K562 (cell line): ENCODE measurements at regions not wholly inside any gene's neighbourhood (a gene's known extent, or its start where the extent isn't known, plus 50 kb on each side); places are given as distances from the start of the nearest gene placed in this dataset.

Experiments used
- ATAC-seq: fragments of 200-7000 bp; cut with Tn5 transposase; 3 replicates; pipeline ENCODE4 v1.9.1; 2020; ENCODE audit warnings: moderate library complexity
- BruUV-seq: library from RNA; stranded (reverse); fragments of 400-500 nt; replicated peaks from 2 replicates; lab custom pipeline; 2021; lab: Mats Ljungman, UMichigan
- CTCF ChIA-PET: fragments of 300-600 bp; formaldehyde crosslinking; extraction: SDS; loops from one replicate; lab custom pipeline; 2021; ENCODE audit warnings: low intra/inter-chr PET ratio; lab: Yijun Ruan, JAX
- POLR2A ChIA-PET: fragments of 300-600, 350-650 bp; sonication (Branson Sonifier 250); formaldehyde crosslinking; extraction: SDS; loops from one replicate; lab custom pipeline; 2021; ENCODE audit warnings: antibody characterized with exemption, inconsistent platforms; lab: Yijun Ruan, JAX
- DNase-seq, 4 experiments: peaks; one replicate each; pipeline versions ENCODE4 v3.0.0 to v3.0.0-alpha.2; 2011 to 2018; ENCODE audit warnings: low spot score in 3 of 4, mixed read lengths in 3 of 4; ENCODE audit errors: extremely low read depth in 1 of 4
- FAIRE-seq: peaks from 2 replicates; lab custom pipeline; 2011; peaks lifted over from hg19 to GRCh38; lab: Jason Lieb, UNC
- H2AFZ ChIP-seq: 2 replicates; pipeline ENCODE4 v1.6.0; 2011; ENCODE audit warnings: low read depth, low read length, control low read depth, inconsistent platforms
- H3K27ac ChIP-seq: fragments of 200-600 bp; 3 replicates; pipeline ENCODE4 v1.8.0; 2011; ENCODE audit warnings: low read depth, mild to moderate bottlenecking, control low read depth, inconsistent platforms, low read length, moderate library complexity, mixed read lengths; ENCODE audit errors: extremely low read depth
- H3K27me3 ChIP-seq, 2 experiments: fragments of 300-600 bp in 1 of 2; 2 replicates in 1 of 2; 3 replicates in 1 of 2; pipeline versions ENCODE4 v1.6.0 to v1.8.0; 2011; ENCODE audit warnings: inconsistent platforms in 2 of 2, low read length in 2 of 2, mild to moderate bottlenecking in 1 of 2, mixed read lengths in 1 of 2, moderate library complexity in 1 of 2; ENCODE audit not compliant: control insufficient read depth in 2 of 2, insufficient read depth in 2 of 2
- H3K36me3 ChIP-seq: fragments of 300-600 bp; 3 replicates; pipeline ENCODE4 v1.8.0; 2011; ENCODE audit warnings: mild to moderate bottlenecking, low read length, inconsistent platforms; ENCODE audit not compliant: control insufficient read depth, insufficient read depth
- H3K4me1 ChIP-seq, 2 experiments: fragments of 200-600 bp in 1 of 2; replicated peaks in 1 of 2; 2 replicates in 1 of 2; 3 replicates in 1 of 2; pipeline versions ENCODE4 v1.5.1 to v1.8.0; 2011; ENCODE audit warnings: inconsistent platforms in 2 of 2, low read length in 2 of 2, mild to moderate bottlenecking in 1 of 2, mixed read lengths in 1 of 2, moderate library complexity in 1 of 2; ENCODE audit not compliant: control insufficient read depth in 2 of 2, insufficient read depth in 2 of 2
- H3K4me2 ChIP-seq: 2 replicates; pipeline ENCODE4 v1.6.1; 2011; ENCODE audit warnings: low read length, control low read depth, inconsistent platforms, mixed read lengths; ENCODE audit not compliant: insufficient read depth
- H3K4me3 ChIP-seq: fragments of 200-600 bp; sonication (generic), shearing (Covaris generic); 2 replicates; pipeline ENCODE4 v1.5.1; 2016; ENCODE audit warnings: control low read depth, inconsistent platforms
- H3K79me2 ChIP-seq: fragments of 200-600 bp; 3 replicates; pipeline ENCODE4 v1.8.0; 2011; ENCODE audit warnings: low read length, inconsistent platforms; ENCODE audit not compliant: control insufficient read depth, insufficient read depth
- H3K9ac ChIP-seq, 2 experiments: 2 replicates each; pipeline versions ENCODE4 v1.6.0 to v1.6.1; 2011; ENCODE audit warnings: low read depth in 2 of 2, low read length in 2 of 2, control low read depth in 1 of 2, inconsistent platforms in 1 of 2, mild to moderate bottlenecking in 1 of 2, mixed read lengths in 1 of 2; ENCODE audit not compliant: insufficient read depth in 1 of 2
- H3K9me1 ChIP-seq: one replicate; pipeline ENCODE4 v1.6.0; 2011; ENCODE audit warnings: inconsistent platforms, mild to moderate bottlenecking, low read length, moderate library complexity; ENCODE audit not compliant: control insufficient read depth, insufficient read depth
- H3K9me3 ChIP-seq: replicated peaks from 2 replicates; pipeline ENCODE4 v1.5.1; 2011; ENCODE audit warnings: low read depth, low read length, inconsistent platforms; ENCODE audit not compliant: control insufficient read depth, insufficient read depth
- H4K20me1 ChIP-seq: replicated peaks from 2 replicates; pipeline ENCODE4 v1.6.1; 2011; ENCODE audit warnings: low read length, inconsistent platforms, mixed read lengths; ENCODE audit not compliant: control insufficient read depth, insufficient read depth
- BMI1 ChIP-seq: fragments of 150-350 bp; IDR thresholded peaks from 2 replicates; pipeline ENCODE4 v1.6.1; 2014; ENCODE audit warnings: low read length
- ETV5 ChIP-seq: sonication (generic); formaldehyde crosslinking; IDR thresholded peaks from 2 replicates; pipeline ENCODE4 v1.4.0; 2020; ENCODE audit warnings: low read depth, mild to moderate bottlenecking, missing genetic modification reagents
- MEF2D ChIP-seq: conservative IDR thresholded peaks from 2 replicates; pipeline ENCODE4 v1.6.1; 2016; ENCODE audit warnings: low read depth, missing genetic modification characterization, missing compliant biosample characterization
- RBFOX2 ChIP-seq: fragments of 200-400 bp; formaldehyde crosslinking; IDR thresholded peaks from 2 replicates; pipeline ENCODE4 v1.6.1; 2017; ENCODE audit warnings: low read depth, mild to moderate bottlenecking, low read length, moderate library complexity
- SP2 ChIP-seq: IDR thresholded peaks from 2 replicates; pipeline ENCODE4 v1.6.1; 2011; ENCODE audit warnings: mild to moderate bottlenecking, low read depth, low read length, moderate library complexity; ENCODE audit not compliant: poor library complexity, severe bottlenecking; ENCODE audit errors: extremely low read depth
- TAF1 ChIP-seq: IDR thresholded peaks from 2 replicates; pipeline ENCODE4 v1.6.1; 2011; ENCODE audit warnings: mild to moderate bottlenecking, low read length, moderate library complexity; ENCODE audit not compliant: insufficient read depth, control insufficient read depth, severe bottlenecking; ENCODE audit errors: extremely low read depth
- THRAP3 ChIP-seq: fragments of 450-650 bp; IDR thresholded peaks from 2 replicates; pipeline ENCODE4 v1.6.1; 2016; ENCODE audit warnings: mild to moderate bottlenecking, inconsistent platforms, borderline replicate concordance
- YY1 ChIP-seq, 3 experiments: IDR thresholded peaks; 2 replicates each; pipeline ENCODE4 v1.6.1; 2011; ENCODE audit warnings: low read length in 2 of 3, mild to moderate bottlenecking in 2 of 3, moderate library complexity in 2 of 3, borderline replicate concordance in 1 of 3, control low read depth in 1 of 3, low read depth in 1 of 3; ENCODE audit not compliant: insufficient read depth in 3 of 3, insufficient replicate concordance in 2 of 3, control insufficient read depth in 1 of 3, insufficient read length in 1 of 3; ENCODE audit errors: extremely low read depth in 1 of 3
- ZNF224 ChIP-seq: sonication (generic); formaldehyde crosslinking; IDR thresholded peaks from 2 replicates; pipeline ENCODE4 v1.8.0; 2022; ENCODE audit warnings: mild to moderate bottlenecking, missing genetic modification reagents
- ZNF384 ChIP-seq: IDR thresholded peaks from 2 replicates; pipeline ENCODE4 v1.6.1; 2012; ENCODE audit warnings: low read depth, low read length, improper control_type of control experiment
- ZNF551 ChIP-seq: fragments of 250-450 bp; sonication (Bioruptor Pico); IDR thresholded peaks from 2 replicates; pipeline ENCODE4 v1.5.0; 2021; ENCODE audit warnings: mild to moderate bottlenecking, moderate library complexity
- ZNF655 ChIP-seq: fragments of 250-450 bp; sonication (Bioruptor Pico); IDR thresholded peaks from 2 replicates; pipeline ENCODE4 v1.5.0; 2021
- WGBS: fragments of 100-300 bp; shearing (Covaris generic); methylation state at CpG from one replicate; pipeline ENCODE4 v1.1.6; 2016; ENCODE audit warnings: low coverage, mixed read lengths; ENCODE audit not compliant: insufficient coverage; ENCODE audit errors: missing lambda C conversion rate; 5-methylcytosine and 5-hydroxymethylcytosine counted together
- in situ Hi-C: fragments of 300-500 bp; cut with MboI; formaldehyde crosslinking; loops from 4 replicates; pipeline ENCODE4 v1.15.0; 2018; ENCODE audit warnings: inconsistent platforms, mixed read lengths
- intact Hi-C: fragments of 100-400 bp; cut with micrococcal nuclease; formaldehyde crosslinking; loops from 2 replicates; pipeline ENCODE4 v1.14.2; 2022
- TF ChIP-seq, protein P1 (sequence below): fragments of 250-450 bp; sonication (Bioruptor Pico); IDR thresholded peaks from 2 replicates; pipeline ENCODE4 v1.6.1; 2021; ENCODE audit warnings: mild to moderate bottlenecking

DNA sequence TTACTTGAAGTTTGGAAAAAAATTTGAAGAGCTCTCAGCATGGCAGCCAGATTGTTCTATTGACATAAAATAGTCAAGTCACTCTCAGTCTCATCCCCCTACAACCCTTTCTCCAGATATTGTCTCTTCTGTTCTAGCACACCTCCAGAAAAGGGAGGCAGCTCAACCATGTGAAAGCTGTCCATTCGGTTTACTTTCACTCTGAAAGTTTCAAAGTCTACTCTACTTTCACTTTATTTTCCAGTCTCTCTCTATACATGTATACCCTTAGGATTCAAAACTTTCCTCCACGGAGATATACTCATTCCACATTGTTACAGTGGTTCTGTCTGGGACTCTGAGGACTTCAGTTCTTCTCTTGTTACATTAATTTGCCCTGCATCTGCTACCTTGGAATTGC is 111.0 kb upstream of the STAC start:
- Histone ChIP-seq H3K9me1 (no peaks in the 10 kb centered on the region), H3K27ac (no peak overlapping the region), H3K9ac (no peak overlapping the region), H3K79me2 (no peaks in the 10 kb centered on the region), H3K36me3 (no peaks in the 10 kb centered on the region), H3K9me3 (no peaks in the 10 kb centered on the region; the same call in 1 of the 2 replicates), H3K4me1 (no peaks in the 10 kb centered on the region), H4K20me1 (no peaks in the 10 kb centered on the region), H3K4me2 (no peak overlapping the region), H3K4me3 (no peak overlapping the region), H3K27me3 (no peaks in the 10 kb centered on the region), H2AFZ (no peak overlapping the region)
- no peak for DNase-seq
- POLR2A ChIA-PET, result no interaction called here
- BruUV-seq, result no TSS peak
- ATAC-seq, result no peak
- intact Hi-C loops (no loop called here), in situ Hi-C loops (no loop called here)
- WGBS, result 3% methylated on average over 2 of the region's 2 CpGs
- CTCF ChIA-PET, result no interaction called here
- no peak for FAIRE-seq
- TF ChIP-seq ZNF551 (CRISPR knock-in tag), result no peak
- TF ChIP-seq MEF2D (tag), result no peak
- no peak for TF ChIP-seq ETV5 (CRISPR knock-in tag)
- TF ChIP-seq BMI1, result no peak
- no peak for TF ChIP-seq ZNF384
- TF ChIP-seq TAF1, result no peak
- TF ChIP-seq, protein P1, sequence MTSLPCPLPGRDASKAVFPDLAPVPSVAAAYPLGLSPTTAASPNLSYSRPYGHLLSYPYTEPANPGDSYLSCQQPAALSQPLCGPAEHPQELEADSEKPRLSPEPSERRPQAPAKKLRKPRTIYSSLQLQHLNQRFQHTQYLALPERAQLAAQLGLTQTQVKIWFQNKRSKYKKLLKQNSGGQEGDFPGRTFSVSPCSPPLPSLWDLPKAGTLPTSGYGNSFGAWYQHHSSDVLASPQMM (CRISPR knock-in tag), result no peak
- TF ChIP-seq THRAP3, result no peak
- TF ChIP-seq YY1 (IDR thresholded peaks at IDR 0.05; ENCODE audit: borderline replicate concordance in 1 of 3, control insufficient read depth in 1 of 3, extremely low read depth in 1 of 3, insufficient read depth in 3 of 3, insufficient read length in 1 of 3, insufficient replicate concordance in 2 of 3, low read depth in 1 of 3, low read length in 2 of 3), result no peak
- TF ChIP-seq SP2, result no peak
- TF ChIP-seq ZNF224 (CRISPR knock-in tag), result no peak
- TF ChIP-seq ZNF655 (CRISPR knock-in tag), result no peak
- TF ChIP-seq RBFOX2, result no peak
